HepG2 (cell line): ENCODE measurements at regions not wholly inside any gene's neighbourhood (a gene's known extent, or its start where the extent isn't known, plus 50 kb on each side); places are given as distances from the start of the nearest gene placed in this dataset.

Experiments
- ATAC-seq: fragments of 200-7000 bp; cut with Tn5 transposase; 3 replicates; pipeline ENCODE4 v1.9.1; 2020; ENCODE audit warnings: mild to moderate bottlenecking, moderate library complexity
- BruUV-seq: library from RNA; stranded (reverse); fragments of 400-500 nt; replicated peaks from 2 replicates; lab custom pipeline; 2021; lab: Mats Ljungman, UMichigan
- CTCF ChIA-PET: fragments of 300-600 bp; formaldehyde crosslinking; extraction: SDS; loops from one replicate; lab custom pipeline; 2021; ENCODE audit warnings: low total read pairs, inconsistent platforms, low intra/inter-chr PET ratio; lab: Yijun Ruan, JAX
- POLR2A ChIA-PET: fragments of 350-600 bp; sonication (Branson Sonifier 250); formaldehyde crosslinking; loops from one replicate; lab custom pipeline; 2020; ENCODE audit warnings: antibody characterized with exemption, inconsistent platforms; lab: Yijun Ruan, JAX
- DNase-seq: peaks from one replicate; pipeline ENCODE4 v3.0.0-alpha.2; 2015; ENCODE audit warnings: low spot score
- FAIRE-seq: peaks from 3 replicates; lab custom pipeline; 2011; peaks lifted over from hg19 to GRCh38; lab: Jason Lieb, UNC
- H2AFZ ChIP-seq: one replicate; pipeline ENCODE4 v1.6.1; 2011; ENCODE audit warnings: low read length, inconsistent platforms
- H3K27ac ChIP-seq: fragments of 300-600 bp; 3 replicates; pipeline ENCODE4 v1.8.0; 2011; ENCODE audit warnings: mixed run types, mild to moderate bottlenecking, mixed read lengths, low read length, inconsistent platforms; ENCODE audit not compliant: insufficient read depth; ENCODE audit errors: extremely low read length
- H3K27me3 ChIP-seq, 2 experiments: fragments of 200-600 bp in 1 of 2; 2 replicates in 1 of 2; 3 replicates in 1 of 2; pipeline versions ENCODE4 v1.6.0 to v1.8.0; 2011; ENCODE audit warnings: low read length in 2 of 2, mild to moderate bottlenecking in 2 of 2, moderate library complexity in 2 of 2, inconsistent platforms in 1 of 2; ENCODE audit not compliant: insufficient read depth in 2 of 2, control insufficient read depth in 1 of 2
- H3K36me3 ChIP-seq, 2 experiments: fragments of 200-600 bp in 1 of 2; replicated peaks in 1 of 2; 2 replicates in 1 of 2; 3 replicates in 1 of 2; pipeline versions ENCODE4 v1.5.1 to v1.8.0; 2011; ENCODE audit warnings: low read length in 2 of 2, inconsistent platforms in 1 of 2; ENCODE audit not compliant: insufficient read depth in 2 of 2, control insufficient read depth in 1 of 2
- H3K4me1 ChIP-seq: 2 replicates; pipeline ENCODE4 v1.5.1; 2012; ENCODE audit warnings: low read length, inconsistent platforms; ENCODE audit not compliant: insufficient read depth
- H3K4me2 ChIP-seq: 2 replicates; pipeline ENCODE4 v1.6.0; 2011; ENCODE audit warnings: low read depth, low read length, inconsistent platforms
- H3K4me3 ChIP-seq, 3 experiments: fragments of 200-600 bp in 1 of 3; sonication (generic), shearing (Covaris generic) in 1 of 3; replicated peaks in 1 of 3; 2 replicates each; pipeline ENCODE4 v1.5.1; 2011 to 2016; ENCODE audit warnings: low read length in 3 of 3, inconsistent platforms in 2 of 3, low read depth in 2 of 3, mild to moderate bottlenecking in 2 of 3, control low read depth in 1 of 3, mixed read lengths in 1 of 3; ENCODE audit not compliant: insufficient read depth in 1 of 3
- H3K79me2 ChIP-seq: one replicate; pipeline ENCODE4 v1.6.1; 2011; ENCODE audit warnings: low read length, inconsistent platforms; ENCODE audit not compliant: insufficient read depth
- H3K9ac ChIP-seq: 2 replicates; pipeline ENCODE4 v1.6.0; 2011; ENCODE audit warnings: mild to moderate bottlenecking, low read depth, low read length, inconsistent platforms; ENCODE audit not compliant: insufficient read depth
- H3K9me3 ChIP-seq: 2 replicates; pipeline ENCODE4 v1.5.1; 2012; ENCODE audit warnings: mild to moderate bottlenecking, low read length
- H4K20me1 ChIP-seq: 2 replicates; pipeline ENCODE4 v1.6.0; 2011; ENCODE audit warnings: inconsistent platforms, mild to moderate bottlenecking, low read length, moderate library complexity; ENCODE audit not compliant: insufficient read depth
- NFYB ChIP-seq: sonication (generic); formaldehyde crosslinking; IDR thresholded peaks from 2 replicates; pipeline ENCODE4 v1.4.0; 2020; ENCODE audit warnings: missing genetic modification reagents
- PCBP2 ChIP-seq: fragments of 200-400 bp; formaldehyde crosslinking; optimal IDR thresholded peaks from 2 replicates; pipeline ENCODE3; 2018; ENCODE audit warnings: low read length, low read depth; ENCODE audit not compliant: poor library complexity, severe bottlenecking
- SMC3 ChIP-seq: IDR thresholded peaks from 2 replicates; pipeline ENCODE4 v1.6.1; 2011; ENCODE audit warnings: low read length, improper control_type of control experiment
- SP140L ChIP-seq: sonication (generic); formaldehyde crosslinking; IDR thresholded peaks from 2 replicates; pipeline ENCODE4 v1.4.0; 2020; ENCODE audit warnings: missing genetic modification reagents, borderline replicate concordance
- STAG1 ChIP-seq: sonication (generic); formaldehyde crosslinking; IDR thresholded peaks from 2 replicates; pipeline ENCODE4 v1.4.0; 2020; ENCODE audit warnings: missing genetic modification reagents
- ZNF331 ChIP-seq: sonication (generic); formaldehyde crosslinking; IDR thresholded peaks from 2 replicates; pipeline ENCODE4 v1.4.0; 2020; ENCODE audit warnings: missing genetic modification reagents
- WGBS: methylation state at CpG from one replicate; pipeline ENCODE4 v1.1.6; 2017; ENCODE audit warnings: low lambda C conversion rate; 5-methylcytosine and 5-hydroxymethylcytosine counted together
- in situ Hi-C: cut with HindIII; loops from 2 replicates; pipeline ENCODE4 v1.10.0; 2017; ENCODE audit warnings: low pct_unique_long_range_greater_than_20kb; ENCODE audit not compliant: extremely low pct_ligation_motif_present
- intact Hi-C: fragments of 100-400 bp; cut with micrococcal nuclease; formaldehyde crosslinking; loops from one replicate; pipeline ENCODE4 v1.10.0; 2022; ENCODE audit not compliant: unreplicated experiment
- TF ChIP-seq, protein P1 (sequence below): IDR thresholded peaks from 2 replicates; pipeline ENCODE4 v1.6.1; 2016; ENCODE audit warnings: mild to moderate bottlenecking
- TF ChIP-seq, protein P2 (sequence below): sonication (generic); formaldehyde crosslinking; IDR thresholded peaks from 2 replicates; pipeline ENCODE4 v1.4.0; 2020; ENCODE audit warnings: missing genetic modification reagents, low read depth, mild to moderate bottlenecking, borderline replicate concordance
- TF ChIP-seq, protein P3 (sequence below): sonication (generic); formaldehyde crosslinking; IDR thresholded peaks from 2 replicates; pipeline ENCODE4 v1.5.0; 2020; ENCODE audit warnings: mild to moderate bottlenecking, missing genetic modification reagents, moderate library complexity
- TF ChIP-seq, protein P4 (sequence below): IDR thresholded peaks from 2 replicates; pipeline ENCODE4 v1.6.1; 2016; ENCODE audit warnings: low read depth, control low read depth

DNA sequence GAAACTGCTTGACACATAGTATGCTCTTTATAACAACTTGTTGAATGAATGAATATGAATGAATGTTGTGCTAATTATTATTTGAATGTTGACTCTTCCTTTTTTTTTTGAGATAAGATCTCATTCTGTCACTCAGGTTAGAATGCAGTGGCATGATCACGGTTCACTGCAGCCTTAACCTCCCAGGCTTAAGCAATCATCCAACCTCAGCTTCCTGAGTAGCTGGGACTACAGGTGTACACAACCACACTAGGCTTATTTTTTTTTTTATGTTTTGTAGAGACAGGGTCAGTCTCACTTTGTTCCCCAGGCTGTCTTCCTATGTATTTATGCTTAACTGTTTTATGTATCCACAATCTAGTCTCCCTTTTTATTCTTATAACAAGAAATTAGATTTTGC, 114.7 kb upstream of the WDFY3 start:
- Histone ChIP-seq H3K9ac (no peak overlapping the region), H4K20me1 (no peaks in the 10 kb centered on the region), H3K27me3 (no peaks in the 10 kb centered on the region), H3K4me2 (no peak overlapping the region), H3K9me3 (no peaks in the 10 kb centered on the region), H3K36me3 (no peaks in the 10 kb centered on the region), H3K27ac (no peak overlapping the region), H3K4me3 (no peak overlapping the region), H2AFZ (no peak overlapping the region), H3K4me1 (no peaks in the 10 kb centered on the region), H3K79me2 (no peaks in the 10 kb centered on the region)
- BruUV-seq: no TSS peak
- ATAC-seq (no peak), DNase-seq (no peak), FAIRE-seq (no peak)
- ChIA-PET POLR2A (no interaction called here), CTCF (no interaction called here)
- intact Hi-C loops: no loop called here
- in situ Hi-C loops: no loop called here
- TF ChIP-seq, protein P1, sequence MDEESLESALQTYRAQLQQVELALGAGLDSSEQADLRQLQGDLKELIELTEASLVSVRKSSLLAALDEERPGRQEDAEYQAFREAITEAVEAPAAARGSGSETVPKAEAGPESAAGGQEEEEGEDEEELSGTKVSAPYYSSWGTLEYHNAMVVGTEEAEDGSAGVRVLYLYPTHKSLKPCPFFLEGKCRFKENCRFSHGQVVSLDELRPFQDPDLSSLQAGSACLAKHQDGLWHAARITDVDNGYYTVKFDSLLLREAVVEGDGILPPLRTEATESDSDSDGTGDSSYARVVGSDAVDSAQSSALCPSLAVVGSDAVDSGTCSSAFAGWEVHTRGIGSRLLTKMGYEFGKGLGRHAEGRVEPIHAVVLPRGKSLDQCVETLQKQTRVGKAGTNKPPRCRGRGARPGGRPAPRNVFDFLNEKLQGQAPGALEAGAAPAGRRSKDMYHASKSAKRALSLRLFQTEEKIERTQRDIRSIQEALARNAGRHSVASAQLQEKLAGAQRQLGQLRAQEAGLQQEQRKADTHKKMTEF (CRISPR knock-in tag): no peak
- TF ChIP-seq, protein P2, sequence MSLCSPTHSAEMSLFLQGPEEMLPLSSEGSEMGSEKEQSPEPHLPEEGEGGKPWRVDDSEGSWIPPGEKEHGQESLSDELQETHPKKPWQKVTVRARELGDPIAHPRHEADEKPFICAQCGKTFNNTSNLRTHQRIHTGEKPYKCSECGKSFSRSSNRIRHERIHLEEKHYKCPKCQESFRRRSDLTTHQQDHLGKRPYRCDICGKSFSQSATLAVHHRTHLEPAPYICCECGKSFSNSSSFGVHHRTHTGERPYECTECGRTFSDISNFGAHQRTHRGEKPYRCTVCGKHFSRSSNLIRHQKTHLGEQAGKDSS (CRISPR knock-in tag): no peak
- 13% methylated on average over 1 of the region's 1 CpG for WGBS

DNA sequence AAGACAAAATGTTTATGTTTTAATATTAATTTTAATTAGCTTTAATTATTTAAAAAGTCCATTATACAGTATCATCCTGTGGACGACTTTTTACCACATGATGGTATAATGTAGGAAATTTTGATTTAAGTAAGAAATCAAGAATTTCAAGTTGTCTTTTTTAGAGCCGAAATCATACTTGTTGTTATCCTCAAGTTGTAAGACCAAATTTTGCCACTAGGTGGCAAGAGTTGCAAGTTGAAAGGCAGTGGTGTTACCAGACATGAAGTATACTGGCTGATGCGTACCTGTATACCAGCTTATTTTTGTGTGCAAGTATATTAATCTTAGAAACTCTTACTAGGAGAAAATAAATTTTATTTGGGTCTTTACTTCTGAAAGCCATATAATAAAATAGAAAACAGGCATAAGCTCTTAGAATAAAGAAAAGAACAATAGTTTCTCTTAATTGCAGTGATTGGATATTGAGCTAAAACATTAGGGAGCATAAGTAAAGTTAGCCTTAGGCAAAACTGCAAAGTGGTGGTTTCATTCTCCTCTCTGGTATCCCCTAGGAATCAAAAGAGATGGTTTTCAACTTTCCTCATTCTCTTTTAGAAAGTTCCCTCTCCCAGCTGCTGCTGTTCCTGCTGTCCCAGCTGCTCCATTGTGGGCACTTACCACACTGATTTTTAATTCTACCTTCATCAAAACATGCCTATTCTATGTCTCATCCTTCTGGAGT, 118.0 kb upstream of the WDFY3 start:
- H3K9ac ChIP-seq: no peak overlapping the region
- FAIRE-seq (peak; percentile 52), DNase-seq (peak; percentile 60), ATAC-seq (peak; percentile 80)
- H3K36me3 ChIP-seq: no peaks in the 10 kb centered on the region
- H3K4me1 ChIP-seq: no peaks in the 10 kb centered on the region
- no peaks in the 10 kb centered on the region for H3K79me2 ChIP-seq
- 15% methylated on average over 3 of the region's 3 CpGs for WGBS
- H3K27ac ChIP-seq: no peak overlapping the region
- H2AFZ ChIP-seq: no peak overlapping the region
- in situ Hi-C loops: no loop called here
- no peak overlapping the region for H3K4me2 ChIP-seq
- H3K4me3 ChIP-seq: no peak overlapping the region
- no peaks in the 10 kb centered on the region for H4K20me1 ChIP-seq
- CTCF ChIA-PET: interaction anchor here (1.3 kb wide), 1 partner anchor 286 kb away, joined by 8 read pairs; no protein-coding TSS in a partner anchor
- POLR2A ChIA-PET: no interaction called here
- intact Hi-C loops: loop anchor here (1.0 kb wide), 2 partner anchors 286 to 664 kb away; no protein-coding TSS in a partner anchor
- H3K9me3 ChIP-seq: 0 out of 2 replicates have a peak, but pooled peaks cover 3% of the 10 kb centered on the region
- no TSS peak for BruUV-seq
- TF ChIP-seq ZNF331 (CRISPR knock-in tag): no peak
- TF ChIP-seq, protein P3, sequence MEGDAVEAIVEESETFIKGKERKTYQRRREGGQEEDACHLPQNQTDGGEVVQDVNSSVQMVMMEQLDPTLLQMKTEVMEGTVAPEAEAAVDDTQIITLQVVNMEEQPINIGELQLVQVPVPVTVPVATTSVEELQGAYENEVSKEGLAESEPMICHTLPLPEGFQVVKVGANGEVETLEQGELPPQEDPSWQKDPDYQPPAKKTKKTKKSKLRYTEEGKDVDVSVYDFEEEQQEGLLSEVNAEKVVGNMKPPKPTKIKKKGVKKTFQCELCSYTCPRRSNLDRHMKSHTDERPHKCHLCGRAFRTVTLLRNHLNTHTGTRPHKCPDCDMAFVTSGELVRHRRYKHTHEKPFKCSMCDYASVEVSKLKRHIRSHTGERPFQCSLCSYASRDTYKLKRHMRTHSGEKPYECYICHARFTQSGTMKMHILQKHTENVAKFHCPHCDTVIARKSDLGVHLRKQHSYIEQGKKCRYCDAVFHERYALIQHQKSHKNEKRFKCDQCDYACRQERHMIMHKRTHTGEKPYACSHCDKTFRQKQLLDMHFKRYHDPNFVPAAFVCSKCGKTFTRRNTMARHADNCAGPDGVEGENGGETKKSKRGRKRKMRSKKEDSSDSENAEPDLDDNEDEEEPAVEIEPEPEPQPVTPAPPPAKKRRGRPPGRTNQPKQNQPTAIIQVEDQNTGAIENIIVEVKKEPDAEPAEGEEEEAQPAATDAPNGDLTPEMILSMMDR (CRISPR knock-in tag): peak; percentile 68
- peak; percentile 27; the same call in 1 of the 2 replicates for TF ChIP-seq SMC3
- no peak for TF ChIP-seq PCBP2
- TF ChIP-seq, protein P4, sequence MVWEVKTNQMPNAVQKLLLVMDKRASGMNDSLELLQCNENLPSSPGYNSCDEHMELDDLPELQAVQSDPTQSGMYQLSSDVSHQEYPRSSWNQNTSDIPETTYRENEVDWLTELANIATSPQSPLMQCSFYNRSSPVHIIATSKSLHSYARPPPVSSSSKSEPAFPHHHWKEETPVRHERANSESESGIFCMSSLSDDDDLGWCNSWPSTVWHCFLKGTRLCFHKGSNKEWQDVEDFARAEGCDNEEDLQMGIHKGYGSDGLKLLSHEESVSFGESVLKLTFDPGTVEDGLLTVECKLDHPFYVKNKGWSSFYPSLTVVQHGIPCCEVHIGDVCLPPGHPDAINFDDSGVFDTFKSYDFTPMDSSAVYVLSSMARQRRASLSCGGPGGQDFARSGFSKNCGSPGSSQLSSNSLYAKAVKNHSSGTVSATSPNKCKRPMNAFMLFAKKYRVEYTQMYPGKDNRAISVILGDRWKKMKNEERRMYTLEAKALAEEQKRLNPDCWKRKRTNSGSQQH (CRISPR knock-in tag): no peak
- TF ChIP-seq STAG1 (CRISPR knock-in tag): peak; percentile 50
- TF ChIP-seq NFYB (CRISPR knock-in tag): no peak
- TF ChIP-seq SP140L: no peak
- no peaks in the 10 kb centered on the region for H3K27me3 ChIP-seq
